IMR-90 (cell line): ENCODE measurements at regions not wholly inside any gene's neighbourhood (a gene's known extent, or its start where the extent isn't known, plus 50 kb on each side); places are given as distances from the start of the nearest gene placed in this dataset.

Source experiments
- ATAC-seq: fragments of 200-7000 bp; cut with Tn5 transposase; 2 replicates; pipeline ENCODE4 v1.9.1; 2020; ENCODE audit warnings: low read depth, mild to moderate bottlenecking, moderate library complexity
- BruUV-seq: library from RNA; stranded (reverse); fragments of 400-500 nt; replicated peaks from 2 replicates; lab custom pipeline; 2021; lab: Mats Ljungman, UMichigan
- CTCF ChIA-PET: fragments of 300-600 bp; formaldehyde crosslinking; extraction: SDS; loops from one replicate; lab custom pipeline; 2021; ENCODE audit warnings: antibody characterized with exemption; lab: Yijun Ruan, JAX
- POLR2A ChIA-PET: fragments of 300-600 bp; sonication (Branson Sonifier 250); formaldehyde crosslinking; loops from one replicate; lab custom pipeline; 2022; ENCODE audit warnings: antibody characterized with exemption; ENCODE audit not compliant: unreplicated experiment; lab: Charles Lee
- DNase-seq: peaks from one replicate; pipeline ENCODE4 v3.0.0; 2013
- H2AFZ ChIP-seq: replicated peaks from 2 replicates; pipeline ENCODE3; 2013; ENCODE audit warnings: low read length, mild to moderate bottlenecking; ENCODE audit not compliant: poor library complexity
- H2AK5ac ChIP-seq: 2 replicates; pipeline ENCODE4 v1.6.1; 2013; ENCODE audit warnings: low read depth, low read length, inconsistent platforms
- H2AK9ac ChIP-seq: replicated peaks from 2 replicates; pipeline ENCODE3; 2013; ENCODE audit warnings: mild to moderate bottlenecking, low read depth, low read length, moderate library complexity; ENCODE audit not compliant: poor library complexity
- H2BK120ac ChIP-seq: 2 replicates; pipeline ENCODE4 v1.6.1; 2013; ENCODE audit warnings: low read depth, low read length, inconsistent platforms
- H2BK15ac ChIP-seq: 3 replicates; pipeline ENCODE4 v1.6.1; 2013; ENCODE audit warnings: low read depth, low read length, inconsistent platforms
- H2BK20ac ChIP-seq: 2 replicates; pipeline ENCODE4 v1.6.1; 2013; ENCODE audit warnings: low read depth, mild to moderate bottlenecking, inconsistent platforms, low read length, moderate library complexity
- H2BK5ac ChIP-seq: 2 replicates; pipeline ENCODE4 v1.6.1; 2013; ENCODE audit warnings: mild to moderate bottlenecking, low read depth, low read length, inconsistent platforms; ENCODE audit not compliant: poor library complexity, severe bottlenecking
- H3K14ac ChIP-seq: replicated peaks from 2 replicates; pipeline ENCODE4 v1.6.1; 2013; ENCODE audit warnings: low read depth, low read length, inconsistent platforms
- H3K18ac ChIP-seq: 2 replicates; pipeline ENCODE4 v1.6.1; 2013; ENCODE audit warnings: low read depth, low read length, control low read depth
- H3K23ac ChIP-seq: 2 replicates; pipeline ENCODE4 v1.6.1; 2013; ENCODE audit warnings: low read depth, low read length, inconsistent platforms
- H3K27ac ChIP-seq: 2 replicates; pipeline ENCODE4 v1.5.1; 2013; ENCODE audit warnings: mild to moderate bottlenecking, control low read depth, low read length; ENCODE audit not compliant: insufficient read depth
- H3K27me3 ChIP-seq: 2 replicates; pipeline ENCODE4 v1.6.1; 2013; ENCODE audit warnings: low read length; ENCODE audit not compliant: control insufficient read depth, insufficient read depth
- H3K36me3 ChIP-seq: 2 replicates; pipeline ENCODE4 v1.6.1; 2013; ENCODE audit warnings: low read length, mixed read lengths; ENCODE audit not compliant: control insufficient read depth, insufficient read depth
- H3K4ac ChIP-seq: 2 replicates; pipeline ENCODE4 v1.6.1; 2013; ENCODE audit warnings: low read depth, low read length, inconsistent platforms
- H3K4me1 ChIP-seq: 2 replicates; pipeline ENCODE4 v1.6.1; 2013; ENCODE audit warnings: low read length, mixed read lengths; ENCODE audit not compliant: control insufficient read depth, insufficient read depth
- H3K4me2 ChIP-seq: 2 replicates; pipeline ENCODE4 v1.6.1; 2013; ENCODE audit warnings: low read depth, mild to moderate bottlenecking, control low read depth, low read length, moderate library complexity
- H3K4me3 ChIP-seq: 2 replicates; pipeline ENCODE4 v1.5.1; 2013; ENCODE audit warnings: low read depth, mild to moderate bottlenecking, control low read depth, low read length, moderate library complexity; ENCODE audit not compliant: insufficient read depth
- H3K56ac ChIP-seq: 2 replicates; pipeline ENCODE4 v1.6.1; 2013; ENCODE audit warnings: low read length, inconsistent platforms; ENCODE audit not compliant: insufficient read depth; ENCODE audit errors: extremely low read depth
- H3K79me1 ChIP-seq, 2 experiments: 2 replicates each; pipeline ENCODE4 v1.6.1; 2013; ENCODE audit warnings: low read length in 2 of 2, inconsistent platforms in 1 of 2, low read depth in 1 of 2
- H3K9ac ChIP-seq: 2 replicates; pipeline ENCODE4 v1.6.1; 2013; ENCODE audit warnings: low read depth, low read length, control low read depth
- H3K9me1 ChIP-seq: 2 replicates; pipeline ENCODE4 v1.6.1; 2013; ENCODE audit warnings: low read length, inconsistent platforms; ENCODE audit not compliant: insufficient read depth
- H3K9me3 ChIP-seq: 2 replicates; pipeline ENCODE4 v1.6.1; 2013; ENCODE audit warnings: low read length; ENCODE audit not compliant: control insufficient read depth, insufficient read depth
- H4K20me1 ChIP-seq: 2 replicates; pipeline ENCODE4 v1.6.1; 2013; ENCODE audit warnings: low read length, inconsistent platforms; ENCODE audit not compliant: insufficient read depth
- H4K5ac ChIP-seq: 2 replicates; pipeline ENCODE4 v1.6.1; 2013; ENCODE audit warnings: mild to moderate bottlenecking, low read depth, low read length, control low read depth
- H4K8ac ChIP-seq, 2 experiments: 2 replicates each; pipeline ENCODE4 v1.6.1; 2013; ENCODE audit warnings: low read depth in 2 of 2, low read length in 2 of 2, control low read depth in 1 of 2, inconsistent platforms in 1 of 2
- H4K91ac ChIP-seq: 2 replicates; pipeline ENCODE4 v1.6.1; 2013; ENCODE audit warnings: low read depth, low read length, inconsistent platforms; ENCODE audit not compliant: insufficient read depth
- CEBPB ChIP-seq: IDR thresholded peaks from 2 replicates; pipeline ENCODE4 v1.6.1; 2012; ENCODE audit warnings: low read depth, low read length, improper control_type of control experiment
- CHD1 ChIP-seq: IDR thresholded peaks from 2 replicates; pipeline ENCODE4 v1.6.1; 2012; ENCODE audit warnings: low read depth, low read length, improper control_type of control experiment
- FOS ChIP-seq: fragments of 150-350 bp; IDR thresholded peaks from 2 replicates; pipeline ENCODE4 v1.6.1; 2016; ENCODE audit warnings: low read depth, low read length
- MAFK ChIP-seq: IDR thresholded peaks from 2 replicates; pipeline ENCODE4 v1.6.1; 2012; ENCODE audit warnings: low read depth, low read length, improper control_type of control experiment
- NFE2L2 ChIP-seq: fragments of 150-350 bp; IDR thresholded peaks from 2 replicates; pipeline ENCODE4 v1.6.1; 2016; ENCODE audit warnings: low read depth, mild to moderate bottlenecking, low read length
- RAD21 ChIP-seq: IDR thresholded peaks from 2 replicates; pipeline ENCODE4 v1.6.1; 2012; ENCODE audit warnings: low read length, improper control_type of control experiment
- RCOR1 ChIP-seq: IDR thresholded peaks from 2 replicates; pipeline ENCODE4 v1.6.1; 2012; ENCODE audit warnings: mild to moderate bottlenecking, low read length, improper control_type of control experiment; ENCODE audit not compliant: insufficient replicate concordance
- WGBS, 2 experiments: methylation state at CpG; one replicate each; pipeline versions ENCODE4 v1.1.5 to v1.1.7; 2013; ENCODE audit warnings: missing lambda C conversion rate in 2 of 2; ENCODE audit not compliant: insufficient read length in 1 of 2; ENCODE audit errors: extremely low coverage in 2 of 2; 5-methylcytosine and 5-hydroxymethylcytosine counted together
- dilution Hi-C: fragments of 300-500 bp; cut with HindIII; formaldehyde crosslinking; loops from one replicate; pipeline ENCODE4 v1.14.3; 2018; ENCODE audit warnings: low sequenced_read_pairs; ENCODE audit not compliant: unreplicated experiment
- in situ Hi-C: fragments of 300-500 bp; cut with MboI; formaldehyde crosslinking; loops from 3 replicates; pipeline ENCODE4 v1.14.3; 2019; ENCODE audit warnings: low sequenced_read_pairs, inconsistent platforms, mixed read lengths
- intact Hi-C: fragments of 100-400 bp; cut with micrococcal nuclease; formaldehyde crosslinking; loops from 2 replicates; pipeline ENCODE4 v1.10.0; 2022
- TF ChIP-seq, protein P1 (sequence below): fragments of 150-350 bp; IDR thresholded peaks from 2 replicates; pipeline ENCODE4 v1.6.1; 2016; ENCODE audit warnings: low read depth, mild to moderate bottlenecking, low read length, moderate library complexity, borderline replicate concordance

DNA sequence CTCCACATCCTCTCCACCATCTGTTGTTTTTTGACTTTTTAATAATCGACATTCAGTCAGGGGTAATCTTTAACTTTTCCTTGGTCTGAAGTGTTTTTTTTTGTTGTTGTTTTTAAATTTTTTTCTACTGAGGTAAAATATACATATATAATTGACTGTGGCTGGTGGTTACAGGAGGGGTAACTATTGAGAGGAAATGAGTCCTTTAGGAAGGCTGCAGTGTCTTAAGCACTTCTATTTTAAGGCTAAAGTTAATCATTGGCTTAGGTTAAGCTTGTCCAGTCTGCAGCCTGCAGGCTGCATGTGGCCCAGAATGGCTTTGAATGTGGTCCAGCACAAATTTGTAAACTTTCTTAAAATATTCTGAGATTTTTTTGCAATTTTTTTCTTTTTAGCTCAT is 172.5 kb downstream of the CTH start:
- no peak overlapping the region for H3K56ac ChIP-seq
- H3K4me1 ChIP-seq: no peaks in the 10 kb centered on the region
- dilution Hi-C loops (no loop called here), intact Hi-C loops (no loop called here), in situ Hi-C loops (no loop called here)
- no peak overlapping the region for H3K4me2 ChIP-seq
- H4K5ac ChIP-seq: no peak overlapping the region
- no peak overlapping the region for H3K18ac ChIP-seq
- no peak overlapping the region for H3K4ac ChIP-seq
- no peak overlapping the region for H4K91ac ChIP-seq
- no peaks in the 10 kb centered on the region for H3K9me1 ChIP-seq
- H4K20me1 ChIP-seq: no peaks in the 10 kb centered on the region
- no peak overlapping the region for H3K23ac ChIP-seq
- no peaks in the 10 kb centered on the region for H3K27me3 ChIP-seq
- no peak overlapping the region for H2AK5ac ChIP-seq
- no peak for TF ChIP-seq RCOR1
- no peak for TF ChIP-seq RAD21
- TF ChIP-seq CHD1: no peak
- TF ChIP-seq, protein P1, sequence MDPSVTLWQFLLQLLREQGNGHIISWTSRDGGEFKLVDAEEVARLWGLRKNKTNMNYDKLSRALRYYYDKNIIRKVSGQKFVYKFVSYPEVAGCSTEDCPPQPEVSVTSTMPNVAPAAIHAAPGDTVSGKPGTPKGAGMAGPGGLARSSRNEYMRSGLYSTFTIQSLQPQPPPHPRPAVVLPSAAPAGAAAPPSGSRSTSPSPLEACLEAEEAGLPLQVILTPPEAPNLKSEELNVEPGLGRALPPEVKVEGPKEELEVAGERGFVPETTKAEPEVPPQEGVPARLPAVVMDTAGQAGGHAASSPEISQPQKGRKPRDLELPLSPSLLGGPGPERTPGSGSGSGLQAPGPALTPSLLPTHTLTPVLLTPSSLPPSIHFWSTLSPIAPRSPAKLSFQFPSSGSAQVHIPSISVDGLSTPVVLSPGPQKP: no peak
- TF ChIP-seq FOS: no peak
- TF ChIP-seq CEBPB: no peak
- no peak for TF ChIP-seq NFE2L2
- TF ChIP-seq MAFK: no peak
- H3K36me3 ChIP-seq: no peaks in the 10 kb centered on the region
- no peak overlapping the region for H2BK20ac ChIP-seq
- POLR2A ChIA-PET: no interaction called here
- no peak overlapping the region for H4K8ac ChIP-seq
- H3K14ac ChIP-seq: no peak overlapping the region
- H2BK120ac ChIP-seq: no peak overlapping the region
- no peak overlapping the region for H2AFZ ChIP-seq
- H2BK15ac ChIP-seq: no peak overlapping the region
- H2AK9ac ChIP-seq: no peak overlapping the region
- H3K79me1 ChIP-seq: no peaks in the 10 kb centered on the region
- H2BK5ac ChIP-seq: no peak overlapping the region
- H3K9me3 ChIP-seq: no peaks in the 10 kb centered on the region
- no peak overlapping the region for H3K4me3 ChIP-seq
- no peak overlapping the region for H3K27ac ChIP-seq
- WGBS, 2 experiments: no CpG with 5 or more reads among the region's 1 CpG
- H3K9ac ChIP-seq: no peak overlapping the region
- BruUV-seq: no TSS peak
- no peak for DNase-seq
- CTCF ChIA-PET: interaction anchor here (0.6 kb wide), 1 partner anchor 35 kb away, joined by 3 read pairs; no protein-coding TSS in a partner anchor
- no peak for ATAC-seq
